ENCODE measurements at regions not wholly inside any gene's neighbourhood (a gene's known extent, or its start where the extent isn't known, plus 50 kb on each side); places are given as distances from the start of the nearest gene placed in this dataset.

GRCh38 chr20:60210779-60211617 lies 252.8 kb downstream of the CDH26 start:
- CTCF ChIA-PET, result interaction anchor here (0.5 to 4.5 kb wide), 48 partner anchors 8 to 1662 kb away, joined by 3 to 27 read pairs (median 4); partner anchors contain the start of genes CDH26, FAM217B and PPP1R3D
- H3K9me3 ChIP-seq (ENCODE audit: control insufficient read depth, insufficient read depth, low read depth, low read length), result no peaks in the 10 kb centered on the region
- no peaks in the 10 kb centered on the region for H3K4me1 ChIP-seq (ENCODE audit: control insufficient read depth, insufficient read depth, low read length)
- H3K36me3 ChIP-seq (ENCODE audit: control insufficient read depth in 2 of 2, insufficient read depth in 1 of 2, low read length in 2 of 2), result no peaks in the 10 kb centered on the region
- no peak overlapping the region for H3K4me3 ChIP-seq (ENCODE audit: low read depth, low read length)
- no peak overlapping the region for H3K27ac ChIP-seq (ENCODE audit: extremely low read depth, low read depth, low read length)
- TF ChIP-seq CTCF (tag by site-specific recombination; IDR thresholded peaks at IDR 0.05), result peak; percentile 82
- TF ChIP-seq, protein P1, sequence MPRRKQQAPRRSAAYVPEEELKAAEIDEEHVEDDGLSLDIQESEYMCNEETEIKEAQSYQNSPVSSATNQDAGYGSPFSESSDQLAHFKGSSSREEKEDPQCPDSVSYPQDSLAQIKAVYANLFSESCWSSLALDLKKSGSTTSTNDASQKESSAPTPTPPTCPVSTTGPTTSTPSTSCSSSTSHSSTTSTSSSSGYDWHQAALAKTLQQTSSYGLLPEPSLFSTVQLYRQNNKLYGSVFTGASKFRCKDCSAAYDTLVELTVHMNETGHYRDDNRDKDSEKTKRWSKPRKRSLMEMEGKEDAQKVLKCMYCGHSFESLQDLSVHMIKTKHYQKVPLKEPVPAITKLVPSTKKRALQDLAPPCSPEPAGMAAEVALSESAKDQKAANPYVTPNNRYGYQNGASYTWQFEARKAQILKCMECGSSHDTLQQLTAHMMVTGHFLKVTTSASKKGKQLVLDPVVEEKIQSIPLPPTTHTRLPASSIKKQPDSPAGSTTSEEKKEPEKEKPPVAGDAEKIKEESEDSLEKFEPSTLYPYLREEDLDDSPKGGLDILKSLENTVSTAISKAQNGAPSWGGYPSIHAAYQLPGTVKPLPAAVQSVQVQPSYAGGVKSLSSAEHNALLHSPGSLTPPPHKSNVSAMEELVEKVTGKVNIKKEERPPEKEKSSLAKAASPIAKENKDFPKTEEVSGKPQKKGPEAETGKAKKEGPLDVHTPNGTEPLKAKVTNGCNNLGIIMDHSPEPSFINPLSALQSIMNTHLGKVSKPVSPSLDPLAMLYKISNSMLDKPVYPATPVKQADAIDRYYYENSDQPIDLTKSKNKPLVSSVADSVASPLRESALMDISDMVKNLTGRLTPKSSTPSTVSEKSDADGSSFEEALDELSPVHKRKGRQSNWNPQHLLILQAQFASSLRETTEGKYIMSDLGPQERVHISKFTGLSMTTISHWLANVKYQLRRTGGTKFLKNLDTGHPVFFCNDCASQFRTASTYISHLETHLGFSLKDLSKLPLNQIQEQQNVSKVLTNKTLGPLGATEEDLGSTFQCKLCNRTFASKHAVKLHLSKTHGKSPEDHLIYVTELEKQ (tag by site-specific recombination; IDR thresholded peaks at IDR 0.05; ENCODE audit: borderline replicate concordance), result 0 out of 2 replicates have a peak, but pooled peaks have one; percentile 11
- TF ChIP-seq ZBTB17 (tag by site-specific recombination; IDR thresholded peaks at IDR 0.05), result peak; percentile 56; the same call in 1 of the 2 replicates
- TF ChIP-seq ZNF398 (tag by site-specific recombination; IDR thresholded peaks at IDR 0.05), result no peak
- TF ChIP-seq ZNF654 (tag by site-specific recombination; IDR thresholded peaks at IDR 0.05; ENCODE audit: low read depth), result peak; percentile 90
- POLR2A ChIA-PET, result no interaction called here

DNA sequence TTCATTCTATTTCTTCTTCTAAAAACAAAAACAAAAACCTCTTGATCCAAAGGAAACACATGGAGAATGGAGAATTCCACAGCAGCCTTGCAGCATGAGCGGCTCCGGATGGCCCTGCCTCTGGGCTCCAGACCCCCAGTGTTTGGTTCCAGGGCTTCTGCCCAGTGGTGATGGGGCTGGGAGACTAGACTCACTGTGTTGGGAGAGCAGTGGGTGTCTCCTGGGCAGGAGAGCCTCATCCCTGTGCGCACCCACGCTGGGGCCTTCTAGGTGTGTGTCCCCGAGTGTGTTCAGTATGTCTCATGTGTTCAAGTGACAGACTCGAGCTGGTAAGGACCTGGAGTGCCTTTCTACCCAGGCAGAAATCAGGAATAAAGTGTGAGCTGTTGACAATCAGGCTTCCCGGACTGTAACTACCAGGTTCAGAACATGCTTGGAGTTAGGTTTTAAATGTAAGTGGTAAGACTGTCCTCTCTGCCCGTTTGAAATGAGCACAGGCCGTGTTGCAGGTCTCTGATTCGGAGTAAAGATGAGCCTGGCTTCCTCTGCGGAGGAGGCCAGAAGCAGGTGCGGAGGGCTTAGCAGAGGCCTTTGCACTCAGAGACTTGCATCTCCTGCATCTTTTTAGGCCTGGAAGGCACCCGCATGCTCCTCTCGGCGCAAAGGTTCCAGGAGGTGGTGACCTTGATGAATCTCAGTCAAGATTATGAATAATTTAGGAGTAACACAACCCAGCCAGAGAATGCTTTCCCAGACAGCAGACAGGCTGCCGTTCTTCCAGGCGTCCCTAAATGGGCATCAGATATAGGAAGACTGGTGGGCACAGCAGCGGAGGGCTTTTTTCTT lies 253.6 kb downstream of the CDH26 start:
- no peak for TF ChIP-seq ZNF211 (tag by site-specific recombination; IDR thresholded peaks at IDR 0.05; ENCODE audit: low read depth)
- TF ChIP-seq BCL11A (tag by site-specific recombination; IDR thresholded peaks at IDR 0.05; ENCODE audit: low read depth), result no peak
- no peak for TF ChIP-seq ZNF792 (tag by site-specific recombination; IDR thresholded peaks at IDR 0.05)
- Histone ChIP-seq H3K4me3 (ENCODE audit: low read depth, low read length) (no peak overlapping the region), H3K27ac (ENCODE audit: extremely low read depth, low read depth, low read length) (no peak overlapping the region), H3K4me1 (ENCODE audit: control insufficient read depth, insufficient read depth, low read length) (no peaks in the 10 kb centered on the region), H3K9me3 (ENCODE audit: control insufficient read depth, insufficient read depth, low read depth, low read length) (no peaks in the 10 kb centered on the region), H3K36me3 (ENCODE audit: control insufficient read depth in 2 of 2, insufficient read depth in 1 of 2, low read length in 2 of 2) (no peaks in the 10 kb centered on the region)
- CTCF ChIA-PET, result interaction anchor here (0.5 to 4.5 kb wide), 30 partner anchors 10 to 1351 kb away, joined by 3 to 27 read pairs (median 4); partner anchors contain the start of genes FAM217B and PPP1R3D
- POLR2A ChIA-PET, result no interaction called here

- POLR2A ChIA-PET, result no interaction called here
- H3K36me3 ChIP-seq (ENCODE audit: control insufficient read depth in 2 of 2, insufficient read depth in 1 of 2, low read length in 2 of 2), result no peaks in the 10 kb centered on the region
- no peak overlapping the region for H3K27ac ChIP-seq (ENCODE audit: extremely low read depth, low read depth, low read length)
- CTCF ChIA-PET, result interaction anchor here (0.6 to 4.5 kb wide), 8 partner anchors 36 to 176 kb away, joined by 3 to 27 read pairs (median 3); no protein-coding TSS in a partner anchor
- no peaks in the 10 kb centered on the region for H3K4me1 ChIP-seq (ENCODE audit: control insufficient read depth, insufficient read depth, low read length)
- no peak overlapping the region for H3K4me3 ChIP-seq (ENCODE audit: low read depth, low read length)
- H3K9me3 ChIP-seq (ENCODE audit: control insufficient read depth, insufficient read depth, low read depth, low read length), result no peaks in the 10 kb centered on the region
- TF ChIP-seq ZNF391 (tag by site-specific recombination; IDR thresholded peaks at IDR 0.05; ENCODE audit: borderline replicate concordance, low read depth) (no peak), ZNF776 (tag by site-specific recombination; IDR thresholded peaks at IDR 0.05; ENCODE audit: borderline replicate concordance) (no peak), ZNF518A (tag by site-specific recombination; conservative IDR thresholded peaks at IDR 0.05; ENCODE audit: low read depth) (no peak), OVOL3 (tag by site-specific recombination; IDR thresholded peaks at IDR 0.05) (no peak)
Observed at GRCh38 chr20:60212695-60213094, 254.5 kb downstream of the CDH26 start.

Measured in HEK293 (cell line).